Stomach (tissue), 8 donors: ENCODE measurements at regions not wholly inside any gene's neighbourhood (a gene's known extent, or its start where the extent isn't known, plus 50 kb on each side); places are given as distances from the start of the nearest gene placed in this dataset.
A peak's percentile ranks its signal among the peaks of the same experiment; 100 is the strongest.

Experiments
- DNase-seq, 2 donors: peaks; one replicate each; pipeline versions ENCODE4 v3.0.0 to v3.0.0-alpha.2; 2013 to 2019
- H3K27ac ChIP-seq, 5 donors: fragments of 200-600 bp in 4 of 5; sonication (generic) in 4 of 5; one replicate each; pipeline ENCODE4 v1.5.1; 2013 to 2019; ENCODE audit warnings: mild to moderate bottlenecking in 1 of 5, moderate library complexity in 1 of 5
- H3K27me3 ChIP-seq, 3 donors: fragments of 200-600 bp; sonication (generic); one replicate each; pipeline ENCODE4 v1.5.1; 2017 to 2019; ENCODE audit warnings: mixed run types in 1 of 3
- H3K36me3 ChIP-seq, 4 donors: fragments of 200-600 bp; sonication (generic); 1 replicate in 3 of 4; 2 replicates in 1 of 4; pipeline ENCODE4 v1.5.1; 2016 to 2019
- H3K4me1 ChIP-seq, 4 donors: fragments of 200-600 bp; sonication (generic); one replicate each; pipeline ENCODE4 v1.5.1; 2016 to 2019
- H3K4me3 ChIP-seq, 4 donors: fragments of 200-600 bp; sonication (generic) in 3 of 4; one replicate each; pipeline ENCODE4 v1.5.1; 2016 to 2019; ENCODE audit warnings: mild to moderate bottlenecking in 1 of 4
- H3K9me3 ChIP-seq, 4 donors: fragments of 200-600 bp; sonication (generic); one replicate each; pipeline ENCODE4 v1.5.1; 2016 to 2019
- EP300 ChIP-seq: sonication (generic); formaldehyde crosslinking; IDR thresholded peaks from one replicate; pipeline ENCODE4 v1.6.1; 2017; ENCODE audit warnings: antibody characterized with exemption
- POLR2A ChIP-seq, 4 donors: fragments of 450-650 bp; IDR thresholded peaks; one replicate each; pipeline ENCODE4 v1.6.1; 2016; ENCODE audit warnings: antibody characterized with exemption in 4 of 4, control low read depth in 2 of 4, mild to moderate bottlenecking in 1 of 4, moderate library complexity in 1 of 4
- POLR2AphosphoS5 ChIP-seq, 3 donors: sonication (generic); formaldehyde crosslinking; IDR thresholded peaks; one replicate each; pipeline ENCODE4 v1.6.1; 2016; ENCODE audit warnings: antibody characterized with exemption in 3 of 3
- WGBS, 5 donors: extraction: QIAGEN DNeasy Blood & Tissue Kit in 3 of 5; methylation state at CpG; one replicate each; pipeline versions ENCODE4 v1.1.5 to v1.1.7; 2013 to 2018; 5-methylcytosine and 5-hydroxymethylcytosine counted together
- intact Hi-C: fragments of 100-400 bp; cut with DNase I; formaldehyde crosslinking; loops from one replicate; pipeline ENCODE4 v1.15.1; 2023; ENCODE audit warnings: low total_unique reads
- TF ChIP-seq, protein P1 (sequence below), 7 experiments: fragments of 450-650 bp in 4 of 7; fragments of 200-600 bp in 3 of 7; sonication (generic) in 3 of 7; IDR thresholded peaks; one replicate each; pipeline ENCODE4 v1.5.1; 2016 to 2019; ENCODE audit warnings: antibody characterized with exemption in 7 of 7, control low read depth in 2 of 7, mild to moderate bottlenecking in 1 of 7
- donor health status: healthy with polysubstance abuse.
- donor health status: Bipolar disorder and iron deficiency.
- donor health status: healthy.

GRCh38 chr13:68023838-68024581, 793.9 kb upstream of the PCDH9 start:
- Histone ChIP-seq H3K4me3 (no peak overlapping the region), H3K9me3 (peaks cover 0 to 12% (median 4%) of the 10 kb centered on the region in 4 donors), H3K27ac (no peak overlapping the region), H3K36me3 (no peaks in the 10 kb centered on the region), H3K4me1 (no peaks in the 10 kb centered on the region), H3K27me3 (no peaks in the 10 kb centered on the region)
- intact Hi-C loops: no loop called here
- no peak for TF ChIP-seq EP300
- TF ChIP-seq, protein P1, sequence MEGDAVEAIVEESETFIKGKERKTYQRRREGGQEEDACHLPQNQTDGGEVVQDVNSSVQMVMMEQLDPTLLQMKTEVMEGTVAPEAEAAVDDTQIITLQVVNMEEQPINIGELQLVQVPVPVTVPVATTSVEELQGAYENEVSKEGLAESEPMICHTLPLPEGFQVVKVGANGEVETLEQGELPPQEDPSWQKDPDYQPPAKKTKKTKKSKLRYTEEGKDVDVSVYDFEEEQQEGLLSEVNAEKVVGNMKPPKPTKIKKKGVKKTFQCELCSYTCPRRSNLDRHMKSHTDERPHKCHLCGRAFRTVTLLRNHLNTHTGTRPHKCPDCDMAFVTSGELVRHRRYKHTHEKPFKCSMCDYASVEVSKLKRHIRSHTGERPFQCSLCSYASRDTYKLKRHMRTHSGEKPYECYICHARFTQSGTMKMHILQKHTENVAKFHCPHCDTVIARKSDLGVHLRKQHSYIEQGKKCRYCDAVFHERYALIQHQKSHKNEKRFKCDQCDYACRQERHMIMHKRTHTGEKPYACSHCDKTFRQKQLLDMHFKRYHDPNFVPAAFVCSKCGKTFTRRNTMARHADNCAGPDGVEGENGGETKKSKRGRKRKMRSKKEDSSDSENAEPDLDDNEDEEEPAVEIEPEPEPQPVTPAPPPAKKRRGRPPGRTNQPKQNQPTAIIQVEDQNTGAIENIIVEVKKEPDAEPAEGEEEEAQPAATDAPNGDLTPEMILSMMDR (IDR thresholded peaks at IDR 0.05): no peak
- no peak for TF ChIP-seq POLR2AphosphoS5 (IDR thresholded peaks at IDR 0.05)
- TF ChIP-seq POLR2A (IDR thresholded peaks at IDR 0.05): no peak
- no peak for DNase-seq
- WGBS, 5 donors: 77 to 85% (median 82%) methylated on average over 15 of the region's 15 CpGs

- no peak overlapping the region for H3K27ac ChIP-seq
- no peaks in the 10 kb centered on the region for H3K36me3 ChIP-seq
- H3K4me1 ChIP-seq: no peaks in the 10 kb centered on the region
- 79 to 97% (median 86%) methylated on average over 1 of the region's 1 CpG for WGBS, 5 donors
- no peak overlapping the region for H3K4me3 ChIP-seq
- intact Hi-C loops: no loop called here
- no peaks in the 10 kb centered on the region for H3K27me3 ChIP-seq
- H3K9me3 ChIP-seq: peaks cover 0 to 12% (median 7%) of the 10 kb centered on the region in 4 donors
- TF ChIP-seq EP300: no peak
- TF ChIP-seq POLR2A (IDR thresholded peaks at IDR 0.05): no peak
- no peak for DNase-seq
These were observed 789.8 kb upstream of the PCDH9 start for GRCh38 chr13:68019901-68020300.

GRCh38 chr13:68009546-68009945, 779.4 kb upstream of the PCDH9 start:
- peaks cover 0 to 8% (median 0%) of the 10 kb centered on the region in 4 donors for H3K9me3 ChIP-seq
- H3K4me3 ChIP-seq: no peak overlapping the region
- H3K4me1 ChIP-seq: no peaks in the 10 kb centered on the region
- no peaks in the 10 kb centered on the region for H3K36me3 ChIP-seq
- H3K27ac ChIP-seq: no peak overlapping the region
- no peaks in the 10 kb centered on the region for H3K27me3 ChIP-seq
- no peak for TF ChIP-seq POLR2A (IDR thresholded peaks at IDR 0.05)
- TF ChIP-seq, protein P1 (IDR thresholded peaks at IDR 0.05): no peak
- no peak for TF ChIP-seq POLR2AphosphoS5 (IDR thresholded peaks at IDR 0.05)
- no peak for TF ChIP-seq EP300
- 72 to 91% (median 90%) methylated on average over 3 of the region's 3 CpGs for WGBS, 5 donors
- DNase-seq: no peak
- intact Hi-C loops: no loop called here

DNA sequence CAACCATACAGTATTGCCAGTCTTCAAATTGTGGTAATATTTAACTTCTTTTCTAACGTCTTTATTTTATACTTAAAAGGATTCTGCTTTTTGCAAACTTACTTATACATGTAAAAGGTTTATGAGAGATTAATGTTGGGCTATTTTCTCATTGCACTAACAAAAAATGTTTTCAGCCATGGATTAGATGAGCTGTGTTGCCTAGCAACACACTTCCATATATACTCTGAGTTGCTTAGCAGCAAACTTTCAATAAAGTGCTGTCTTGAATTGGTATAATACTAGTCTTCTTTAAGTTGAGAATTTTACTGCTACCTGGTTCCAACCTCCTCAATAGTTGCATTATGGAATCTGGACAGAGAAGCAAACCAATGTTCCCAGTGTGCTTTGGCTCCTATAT, 777.4 kb upstream of the PCDH9 start:
- Histone ChIP-seq H3K9me3 (peaks cover 0 to 8% (median 0%) of the 10 kb centered on the region in 4 donors), H3K36me3 (no peaks in the 10 kb centered on the region), H3K27me3 (no peaks in the 10 kb centered on the region), H3K27ac (no peak overlapping the region), H3K4me1 (no peaks in the 10 kb centered on the region), H3K4me3 (no peak overlapping the region)
- 53 to 71% (median 63%) methylated on average over 1 of the region's 1 CpG for WGBS, 5 donors
- no peak for TF ChIP-seq POLR2AphosphoS5 (IDR thresholded peaks at IDR 0.05)
- TF ChIP-seq, protein P1 (IDR thresholded peaks at IDR 0.05): no peak
- no peak for TF ChIP-seq POLR2A (IDR thresholded peaks at IDR 0.05)
- no peak for TF ChIP-seq EP300
- peak in 1 of 2 donors; percentile 3 for DNase-seq
- intact Hi-C loops: no loop called here

DNA sequence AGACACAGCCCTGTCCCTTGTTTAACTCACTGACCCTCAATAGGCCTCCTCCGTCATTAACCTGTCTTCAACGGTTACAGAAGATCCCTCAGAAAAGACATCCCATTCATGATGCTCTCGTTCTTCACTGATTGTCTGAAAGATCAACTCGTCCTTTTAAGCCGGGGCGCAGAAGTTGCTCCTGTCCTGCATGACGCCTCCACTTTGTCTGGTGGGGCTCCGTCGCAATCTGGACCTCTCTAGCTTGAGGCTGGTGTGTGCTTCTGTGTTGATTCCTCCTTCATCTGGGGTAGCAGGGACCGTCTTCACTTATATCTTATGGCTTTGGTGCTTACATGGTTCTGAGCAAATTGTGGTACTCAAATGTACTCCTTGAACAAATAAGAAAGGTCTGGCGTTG, 766.0 kb upstream of the PCDH9 start:
- intact Hi-C loops: no loop called here
- WGBS, 5 donors: 89 to 92% (median 91%) methylated on average over 11 of the region's 11 CpGs
- no peak for TF ChIP-seq EP300
- TF ChIP-seq, protein P1 (IDR thresholded peaks at IDR 0.05): no peak
- TF ChIP-seq POLR2A (IDR thresholded peaks at IDR 0.05): no peak
- no peak for TF ChIP-seq POLR2AphosphoS5 (IDR thresholded peaks at IDR 0.05)
- H3K4me1 ChIP-seq: no peaks in the 10 kb centered on the region
- no peak overlapping the region for H3K27ac ChIP-seq
- H3K36me3 ChIP-seq: no peaks in the 10 kb centered on the region
- H3K27me3 ChIP-seq: no peaks in the 10 kb centered on the region
- DNase-seq: no peak
- H3K4me3 ChIP-seq: no peak overlapping the region
- H3K9me3 ChIP-seq: no peaks in the 10 kb centered on the region
